Effector memory CD8-positive, alpha-beta T cell (primary cell): ENCODE measurements at regions not wholly inside any gene's neighbourhood (a gene's known extent, or its start where the extent isn't known, plus 50 kb on each side); places are given as distances from the start of the nearest gene placed in this dataset.

Source experiments
- ATAC-seq: fragments of 150-1000 bp; cut with Tn5 transposase; replicated peaks from 2 replicates; pipeline ENCODE4 v1.10.0; 2021; ENCODE audit warnings: mild to moderate bottlenecking, moderate library complexity
- DNase-seq, 3 experiments: peaks; one replicate each; pipeline ENCODE4 v3.0.0; 2021
- H3K27ac Mint-ChIP-seq, 2 donors: one replicate each; pipeline ENCODE4 v1.8.0; 2022; ENCODE audit warnings: mild to moderate bottlenecking in 2 of 2, mixed read lengths in 2 of 2, moderate library complexity in 2 of 2
- H3K27me3 Mint-ChIP-seq, 2 donors: one replicate each; pipeline ENCODE4 v1.8.0; 2022; ENCODE audit warnings: mixed read lengths in 2 of 2
- H3K36me3 Mint-ChIP-seq: one replicate; pipeline ENCODE4 v1.8.0; 2022; ENCODE audit warnings: mild to moderate bottlenecking, moderate library complexity, mixed read lengths; ENCODE audit not compliant: insufficient read depth
- H3K4me1 Mint-ChIP-seq, 2 donors: one replicate each; pipeline ENCODE4 v1.8.0; 2022; ENCODE audit warnings: low read depth in 2 of 2, mixed read lengths in 2 of 2
- H3K4me3 Mint-ChIP-seq, 2 donors: one replicate each; pipeline ENCODE4 v1.8.0; 2022; ENCODE audit warnings: mild to moderate bottlenecking in 2 of 2, mixed read lengths in 2 of 2, moderate library complexity in 2 of 2
- H3K9me3 Mint-ChIP-seq, 2 donors: one replicate each; pipeline ENCODE4 v1.8.0; 2022; ENCODE audit warnings: mixed read lengths in 2 of 2

- no peak for DNase-seq
- Mint-ChIP-seq H3K4me3 (no peak overlapping the region), H3K27ac (no peak overlapping the region), H3K36me3 (no peaks in the 10 kb centered on the region), H3K4me1 (no peaks in the 10 kb centered on the region), H3K27me3 (peaks cover 0 to 9% of the 10 kb centered on the region in 2 donors), H3K9me3 (no peaks in the 10 kb centered on the region)
- no peak for ATAC-seq
Measured at GRCh38 chrX:46308110-46308509, 237.1 kb downstream of the ZNF674 start.

GRCh38 chrX:46306103-46306502, 239.1 kb downstream of the ZNF674 start:
- DNase-seq (no peak), ATAC-seq (no peak)
- Mint-ChIP-seq H3K4me1 (no peaks in the 10 kb centered on the region), H3K4me3 (no peak overlapping the region), H3K36me3 (no peaks in the 10 kb centered on the region), H3K9me3 (no peaks in the 10 kb centered on the region), H3K27me3 (peaks cover 0 to 9% of the 10 kb centered on the region in 2 donors), H3K27ac (no peak overlapping the region)

GRCh38 chrX:46305431-46305830, 239.8 kb downstream of the ZNF674 start:
- Mint-ChIP-seq H3K27ac (no peak overlapping the region), H3K4me3 (no peak overlapping the region), H3K9me3 (no peaks in the 10 kb centered on the region), H3K4me1 (no peaks in the 10 kb centered on the region), H3K36me3 (no peaks in the 10 kb centered on the region), H3K27me3 (peaks cover 0 to 9% of the 10 kb centered on the region in 2 donors)
- no peak for DNase-seq
- no peak for ATAC-seq

DNA sequence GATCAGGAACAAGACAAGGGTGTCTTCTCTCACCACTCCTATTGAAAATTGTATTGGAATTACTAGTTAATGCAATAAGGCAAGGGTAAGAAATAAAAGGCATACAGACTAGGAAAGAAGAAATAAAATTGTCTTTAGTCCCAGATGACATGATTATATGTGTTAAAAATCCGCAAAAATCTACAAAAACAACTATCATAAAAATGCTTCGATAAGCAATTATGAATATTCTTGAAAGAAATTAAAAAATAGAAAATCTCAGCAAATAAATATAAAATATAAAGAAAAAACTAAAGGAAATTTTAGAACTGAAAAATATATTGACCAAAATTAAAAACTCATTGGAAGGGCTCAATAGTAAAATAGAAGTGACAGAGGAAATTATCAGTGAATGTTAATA, 243.3 kb downstream of the ZNF674 start:
- no peak for ATAC-seq
- peaks cover 0 to 9% of the 10 kb centered on the region in 2 donors for H3K27me3 Mint-ChIP-seq
- no peak for DNase-seq

DNA sequence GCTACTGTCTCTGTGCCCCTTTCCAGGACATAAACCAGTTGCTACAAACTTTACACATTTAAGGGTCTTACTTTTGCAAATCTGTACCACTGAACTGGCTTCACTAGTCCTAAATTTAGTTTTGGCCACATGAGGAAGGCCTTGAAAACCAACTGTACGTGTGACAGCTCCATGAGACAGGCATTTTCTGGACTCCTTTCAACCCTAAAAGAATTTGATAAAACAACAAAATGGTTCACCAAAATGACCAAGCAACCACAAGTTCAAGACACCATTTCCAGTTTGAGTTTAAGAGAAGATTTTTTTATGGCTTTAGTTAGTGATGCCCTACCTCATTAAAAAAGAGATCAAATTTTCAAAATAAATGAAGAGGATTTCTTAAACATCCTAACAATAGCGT, 246.4 kb downstream of the ZNF674 start:
- H3K36me3 Mint-ChIP-seq = peaks cover 3% of the 10 kb centered on the region
- H3K9me3 Mint-ChIP-seq = no peaks in the 10 kb centered on the region
- ATAC-seq = no peak
- H3K27ac Mint-ChIP-seq = no peak overlapping the region
- H3K4me1 Mint-ChIP-seq = no peaks in the 10 kb centered on the region
- H3K27me3 Mint-ChIP-seq = peaks cover 0 to 5% of the 10 kb centered on the region in 2 donors
- no peak overlapping the region for H3K4me3 Mint-ChIP-seq
- no peak for DNase-seq

More for the DNA sequence above, 243.3 kb downstream of the ZNF674 start:
- no peaks in the 10 kb centered on the region for H3K4me1 Mint-ChIP-seq
- H3K36me3 Mint-ChIP-seq = peaks cover 3% of the 10 kb centered on the region
- no peaks in the 10 kb centered on the region for H3K9me3 Mint-ChIP-seq
- no peak overlapping the region for H3K27ac Mint-ChIP-seq
- H3K4me3 Mint-ChIP-seq = no peak overlapping the region

DNA sequence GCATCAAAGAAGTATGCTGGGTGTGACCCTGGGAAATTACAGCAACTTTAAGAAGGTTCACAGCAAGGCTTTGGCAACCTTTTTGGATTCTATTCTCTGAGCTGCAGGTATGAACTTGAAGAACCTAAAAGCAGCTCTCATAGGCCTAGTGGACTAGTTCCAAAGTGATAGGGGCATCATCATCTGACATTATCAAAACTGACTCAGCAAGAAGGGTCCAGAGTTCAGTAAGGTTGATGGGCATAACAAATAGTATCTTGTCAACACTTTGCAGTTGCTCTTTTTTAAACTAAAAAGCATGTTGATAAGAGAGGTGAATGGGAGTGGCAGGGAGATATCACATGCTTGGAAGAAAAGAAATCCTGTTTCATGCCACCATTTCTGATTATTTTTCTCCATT, 249.3 kb downstream of the ZNF674 start:
- Mint-ChIP-seq H3K4me1 (no peaks in the 10 kb centered on the region), H3K27ac (no peak overlapping the region), H3K9me3 (no peaks in the 10 kb centered on the region), H3K4me3 (no peak overlapping the region), H3K36me3 (peaks cover 3% of the 10 kb centered on the region), H3K27me3 (peaks cover 5 to 17% of the 10 kb centered on the region in 2 donors)
- DNase-seq = no peak
- no peak for ATAC-seq

DNA sequence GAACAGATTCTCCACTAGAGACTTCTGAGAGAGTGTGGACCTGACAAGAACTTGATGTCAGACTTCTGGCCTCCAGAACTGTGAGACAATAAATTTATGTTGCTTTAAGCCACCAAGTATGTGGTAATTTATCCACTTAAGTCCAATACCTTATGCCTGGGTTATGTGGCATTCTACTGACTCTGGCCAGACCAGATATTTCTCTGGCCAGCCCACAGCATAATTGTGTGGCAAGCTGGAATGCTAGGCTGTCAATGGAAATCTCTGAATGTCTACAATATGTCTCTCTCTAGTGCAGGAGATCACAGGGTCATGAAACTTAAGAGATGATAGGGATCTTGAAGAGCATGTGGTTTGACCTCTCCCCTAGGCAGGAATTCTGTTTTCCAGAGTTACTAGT, 251.0 kb downstream of the ZNF674 start:
- Mint-ChIP-seq H3K4me1 (no peaks in the 10 kb centered on the region), H3K9me3 (no peaks in the 10 kb centered on the region), H3K36me3 (peaks cover 3% of the 10 kb centered on the region), H3K27me3 (peaks cover 5 to 17% of the 10 kb centered on the region in 2 donors), H3K4me3 (no peak overlapping the region), H3K27ac (no peak overlapping the region)
- ATAC-seq (no peak), DNase-seq (no peak)

DNA sequence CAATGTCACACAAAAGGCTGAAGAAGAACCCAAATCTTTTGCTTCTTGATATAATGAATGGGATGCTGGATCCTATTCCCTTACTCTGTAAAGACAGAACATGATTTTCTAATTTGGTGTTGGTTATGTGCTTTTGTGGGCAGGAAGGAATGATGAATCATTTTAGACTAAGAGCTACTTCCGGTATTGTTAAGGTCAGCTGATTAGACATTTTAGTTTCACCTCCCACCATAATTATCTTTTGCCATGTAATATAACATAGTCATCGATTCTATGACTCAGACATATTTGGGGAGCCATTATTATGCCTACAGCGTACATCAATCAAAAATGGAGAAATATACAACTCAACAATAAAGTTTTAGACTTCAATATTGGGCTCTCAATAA, 265.3 kb downstream of the ZNF674 start:
- H3K27ac Mint-ChIP-seq = no peak overlapping the region
- no peaks in the 10 kb centered on the region for H3K27me3 Mint-ChIP-seq
- peak overlapping the region in 1 of 2 donors; percentile 56 for H3K4me3 Mint-ChIP-seq
- ATAC-seq = no peak
- no peaks in the 10 kb centered on the region for H3K9me3 Mint-ChIP-seq
- DNase-seq = no peak
- no peaks in the 10 kb centered on the region for H3K36me3 Mint-ChIP-seq
- peaks cover 3 to 8% of the 10 kb centered on the region in 2 donors for H3K4me1 Mint-ChIP-seq

DNA sequence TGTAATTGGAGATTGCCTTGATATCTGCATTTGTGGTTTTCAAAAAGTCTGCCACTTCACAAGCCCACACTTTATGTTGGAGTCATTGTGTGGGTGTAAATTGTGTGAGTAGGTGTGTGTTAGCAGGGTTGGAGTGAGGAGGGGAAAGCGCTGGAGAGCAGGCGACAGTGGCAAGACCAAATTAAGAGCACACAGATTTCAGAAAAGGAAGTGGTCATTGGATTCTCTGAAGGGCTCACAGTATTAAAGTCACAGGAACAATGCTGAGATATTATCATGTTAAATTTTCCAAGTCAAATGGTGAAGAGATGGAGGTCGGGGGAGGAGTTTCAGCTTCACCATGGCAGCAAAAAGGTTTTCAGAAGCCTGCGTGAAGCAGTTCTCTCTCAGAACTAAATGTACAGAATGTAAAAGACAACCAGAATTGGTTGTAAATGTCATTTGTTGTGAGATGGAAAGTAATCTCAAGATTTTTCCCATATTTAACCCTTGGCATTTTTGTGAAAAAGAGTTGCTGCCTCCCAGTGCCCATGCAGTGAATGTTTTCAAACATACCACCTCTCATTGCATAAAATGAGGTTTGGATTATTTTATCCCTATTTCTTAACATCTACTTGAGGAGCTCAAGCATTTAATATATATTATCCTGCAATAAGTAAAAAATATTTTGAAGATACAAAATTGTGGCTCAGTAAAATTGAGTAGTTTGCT, 265.9 kb downstream of the ZNF674 start:
- Mint-ChIP-seq H3K9me3 (no peaks in the 10 kb centered on the region), H3K27ac (no peak overlapping the region), H3K36me3 (no peaks in the 10 kb centered on the region), H3K4me3 (peak overlapping the region in 1 of 2 donors; percentile 56), H3K4me1 (peaks cover 3 to 8% of the 10 kb centered on the region in 2 donors), H3K27me3 (no peaks in the 10 kb centered on the region)
- ATAC-seq (no peak), DNase-seq (no peak)

GRCh38 chrX:46278572-46278971, 266.6 kb downstream of the ZNF674 start:
- Mint-ChIP-seq H3K4me1 (peaks cover 3 to 8% of the 10 kb centered on the region in 2 donors), H3K4me3 (no peak overlapping the region), H3K27ac (no peak overlapping the region), H3K36me3 (no peaks in the 10 kb centered on the region), H3K9me3 (no peaks in the 10 kb centered on the region), H3K27me3 (peaks cover 0 to 5% of the 10 kb centered on the region in 2 donors)
- DNase-seq (no peak), ATAC-seq (no peak)

DNA sequence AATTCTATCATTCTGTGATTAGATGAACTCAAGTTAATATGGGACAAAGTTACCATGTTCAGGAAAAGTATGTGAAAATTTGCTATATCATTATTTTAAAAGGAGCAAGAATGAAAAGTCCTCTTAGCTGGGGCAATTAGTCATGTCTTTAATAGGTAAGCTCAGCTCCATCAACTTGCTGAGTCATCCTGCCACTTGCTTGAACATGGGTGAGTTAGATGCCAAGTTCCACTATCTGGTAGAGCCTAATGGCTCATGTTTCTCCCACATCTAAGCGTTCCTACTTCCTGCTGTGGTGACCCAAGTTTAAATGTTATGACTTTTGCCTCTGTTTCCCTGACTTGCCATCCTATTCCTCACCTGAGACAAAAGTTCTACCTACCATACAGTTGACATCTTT, 276.8 kb downstream of the ZNF674 start:
- ATAC-seq = no peak
- Mint-ChIP-seq H3K36me3 (no peaks in the 10 kb centered on the region), H3K4me3 (no peak overlapping the region), H3K27ac (no peak overlapping the region), H3K27me3 (peaks cover under 1 to 5% of the 10 kb centered on the region in 2 donors), H3K9me3 (no peaks in the 10 kb centered on the region), H3K4me1 (no peaks in the 10 kb centered on the region)
- DNase-seq = no peak

DNA sequence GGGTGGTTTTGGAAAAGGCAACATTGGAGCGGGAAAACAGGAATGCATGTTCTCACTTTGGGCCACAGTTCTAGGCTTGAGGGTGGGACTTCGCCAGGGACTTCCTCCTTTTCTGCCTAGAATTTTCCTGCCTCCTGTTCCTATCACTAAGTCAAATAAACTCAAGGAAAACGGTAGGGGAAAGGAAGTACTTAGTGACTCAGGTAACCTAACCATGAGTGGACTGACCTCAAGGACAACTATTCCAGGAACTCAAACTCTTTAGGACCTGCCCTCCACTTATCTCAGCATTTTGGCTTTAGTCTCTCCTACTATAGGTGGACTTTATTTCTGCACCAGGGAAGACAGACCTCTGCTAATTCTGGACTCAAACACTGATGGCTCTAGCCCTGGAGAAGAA, 281.7 kb downstream of the ZNF674 start:
- no peaks in the 10 kb centered on the region for H3K4me1 Mint-ChIP-seq
- ATAC-seq (no peak), DNase-seq (no peak)
- no peak overlapping the region for H3K4me3 Mint-ChIP-seq
- H3K9me3 Mint-ChIP-seq = no peaks in the 10 kb centered on the region
- H3K27ac Mint-ChIP-seq = no peak overlapping the region
- no peaks in the 10 kb centered on the region for H3K36me3 Mint-ChIP-seq
- H3K27me3 Mint-ChIP-seq = peaks cover 0 to 5% of the 10 kb centered on the region in 2 donors

- H3K4me3 Mint-ChIP-seq = no peak overlapping the region
- ATAC-seq (no peak), DNase-seq (no peak)
- H3K36me3 Mint-ChIP-seq = no peaks in the 10 kb centered on the region
- no peaks in the 10 kb centered on the region for H3K4me1 Mint-ChIP-seq
- no peak overlapping the region for H3K27ac Mint-ChIP-seq
- peaks cover 0 to 5% of the 10 kb centered on the region in 2 donors for H3K27me3 Mint-ChIP-seq
- no peaks in the 10 kb centered on the region for H3K9me3 Mint-ChIP-seq
Measured at GRCh38 chrX:46262304-46262703, 282.9 kb downstream of the ZNF674 start.

DNA sequence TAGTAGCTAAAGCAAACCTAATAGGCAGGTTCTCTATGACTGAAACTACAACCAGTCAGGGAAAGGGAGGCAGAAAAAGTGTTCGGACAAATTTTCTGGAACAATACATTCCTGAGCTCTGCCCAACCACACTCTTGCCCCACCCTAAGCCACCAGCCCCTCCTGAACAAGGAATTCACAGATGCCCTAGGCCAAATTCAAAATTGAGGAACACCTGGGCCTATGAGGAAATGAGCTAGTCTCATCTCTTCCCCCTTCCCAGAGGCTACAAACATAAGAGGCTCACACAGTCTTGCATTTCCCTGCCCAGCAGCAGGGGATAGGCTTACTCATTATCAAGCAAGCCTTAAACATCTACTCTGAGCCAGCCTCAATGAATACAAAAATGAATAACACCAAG, 284.7 kb downstream of the ZNF674 start:
- Mint-ChIP-seq H3K36me3 (no peaks in the 10 kb centered on the region), H3K27me3 (peaks cover 0 to 5% of the 10 kb centered on the region in 2 donors), H3K4me1 (no peaks in the 10 kb centered on the region), H3K4me3 (no peak overlapping the region), H3K9me3 (no peaks in the 10 kb centered on the region), H3K27ac (no peak overlapping the region)
- DNase-seq (no peak), ATAC-seq (no peak)
